ENCODE measurements at regions not wholly inside any gene's neighbourhood (a gene's known extent, or its start where the extent isn't known, plus 50 kb on each side); places are given as distances from the start of the nearest gene placed in this dataset.

- no peak for TF ChIP-seq CTCF (conservative IDR thresholded peaks at IDR 0.05; ENCODE audit: low read length)
- no peak for DNase-seq (ENCODE audit: low read depth)
- H3K4me3 ChIP-seq (ENCODE audit: low read length), result no peak overlapping the region
Measured at GRCh38 chr6:101281266-101281665, 112.2 kb upstream of the GRIK2 start.

- TF ChIP-seq CTCF (conservative IDR thresholded peaks at IDR 0.05; ENCODE audit: low read length), result no peak
- no peak overlapping the region for H3K4me3 ChIP-seq (ENCODE audit: low read length)
- DNase-seq (ENCODE audit: low read depth), result no peak
Measured at GRCh38 chr6:101284131-101284530, 109.4 kb upstream of the GRIK2 start.

- DNase-seq (ENCODE audit: low read depth), result no peak
- TF ChIP-seq CTCF (conservative IDR thresholded peaks at IDR 0.05; ENCODE audit: low read length), result no peak
Measured at GRCh38 chr6:101286146-101286545, 107.4 kb upstream of the GRIK2 start.

GRCh38 chr6:101290346-101290745, 103.2 kb upstream of the GRIK2 start:
- peak; percentile 57 for DNase-seq (ENCODE audit: low read depth)
- H3K4me3 ChIP-seq (ENCODE audit: low read length), result no peak overlapping the region
- no peak for TF ChIP-seq CTCF (conservative IDR thresholded peaks at IDR 0.05; ENCODE audit: low read length)

More at GRCh38 chr6:101286146-101286545, 107.4 kb upstream of the GRIK2 start:
- no peak overlapping the region for H3K4me3 ChIP-seq (ENCODE audit: low read length)

- H3K4me3 ChIP-seq (ENCODE audit: low read length), result no peak overlapping the region
- no peak for TF ChIP-seq CTCF (conservative IDR thresholded peaks at IDR 0.05; ENCODE audit: low read length)
- peak; percentile 6 for DNase-seq (ENCODE audit: low read depth)
Measured at GRCh38 chr6:101294051-101294638, 99.4 kb upstream of the GRIK2 start.

GRCh38 chr6:101294676-101295075, 98.8 kb upstream of the GRIK2 start:
- peak; percentile 10 for DNase-seq (ENCODE audit: low read depth)
- no peak overlapping the region for H3K4me3 ChIP-seq (ENCODE audit: low read length)
- no peak for TF ChIP-seq CTCF (conservative IDR thresholded peaks at IDR 0.05; ENCODE audit: low read length)

GRCh38 chr6:101296169-101296960, 97.1 kb upstream of the GRIK2 start:
- no peak overlapping the region for H3K4me3 ChIP-seq (ENCODE audit: low read length)
- peak; percentile 90 for DNase-seq (ENCODE audit: low read depth)
- no peak for TF ChIP-seq CTCF (conservative IDR thresholded peaks at IDR 0.05; ENCODE audit: low read length)

Measured in AG10803 (cell line).